HG03280 (cell line): ENCODE measurements at regions not wholly inside any gene's neighbourhood (a gene's known extent, or its start where the extent isn't known, plus 50 kb on each side); places are given as distances from the start of the nearest gene placed in this dataset.

Experiments
- ATAC-seq: cut with Tn5 transposase; IDR thresholded peaks from one replicate; pipeline ENCODE4 v1.9.1; 2021; ENCODE audit warnings: mild to moderate bottlenecking, moderate library complexity; ENCODE audit not compliant: unreplicated experiment

DNA sequence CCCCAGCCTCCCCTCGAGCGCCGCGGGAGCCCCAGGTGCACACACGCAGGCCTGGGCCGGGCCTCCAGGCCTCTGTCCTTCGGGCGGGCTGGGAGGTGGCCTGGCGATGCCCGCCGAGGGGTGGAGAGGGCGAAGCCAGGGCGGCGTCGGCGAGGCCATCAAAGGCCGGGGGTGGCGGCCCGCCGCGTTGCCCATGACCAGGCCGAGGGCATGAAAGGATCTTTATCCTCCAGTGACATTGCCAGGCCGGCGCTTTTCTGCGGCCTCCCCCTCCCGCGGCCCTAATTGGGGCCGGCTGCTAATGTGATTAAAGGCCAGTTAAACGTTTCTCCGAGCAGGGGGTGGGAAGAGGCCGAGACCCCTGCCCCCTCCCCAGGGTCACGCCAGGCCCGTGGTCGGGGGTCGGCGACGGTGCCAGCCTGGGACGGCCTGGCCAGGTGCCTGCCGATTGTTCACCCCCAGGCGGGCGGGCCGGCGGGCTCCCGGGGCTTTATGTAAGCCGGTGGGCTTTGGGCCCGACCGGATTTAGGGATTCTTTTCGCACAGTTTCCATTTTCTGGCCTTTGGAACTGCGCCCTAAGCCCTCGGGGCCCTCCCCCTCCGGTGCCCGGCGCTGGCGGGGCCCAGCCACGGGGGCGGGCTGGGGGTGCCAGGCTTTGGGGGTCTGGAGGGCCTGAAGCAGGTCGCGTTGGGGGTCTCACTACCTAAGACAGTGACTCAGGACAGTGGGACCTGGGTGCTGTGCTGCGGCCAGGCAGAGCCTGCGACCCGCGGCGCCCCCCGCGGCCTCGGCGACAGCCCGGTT lies 103.2 kb upstream of the DIO3 start:
- ATAC-seq, result no peak

GRCh38 chr14:101458741-101459550 lies 102.3 kb upstream of the DIO3 start:
- no peak for ATAC-seq

DNA sequence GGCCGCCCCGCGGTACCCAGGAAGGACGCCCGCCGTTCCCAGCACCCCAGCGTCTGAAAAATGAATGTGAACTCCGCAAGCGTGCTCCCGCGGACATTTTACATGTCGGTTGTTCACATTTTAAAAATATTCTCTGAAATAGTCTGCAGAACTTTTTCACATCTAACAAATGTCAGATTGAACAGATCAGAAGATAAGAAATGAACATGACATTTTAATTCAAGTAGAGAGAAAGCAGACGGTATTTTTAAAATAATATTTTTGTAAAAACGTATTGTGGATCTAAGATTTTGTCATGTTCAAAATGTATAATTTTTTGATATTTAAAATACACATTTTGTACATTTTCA lies 101.8 kb upstream of the DIO3 start:
- no peak for ATAC-seq

DNA sequence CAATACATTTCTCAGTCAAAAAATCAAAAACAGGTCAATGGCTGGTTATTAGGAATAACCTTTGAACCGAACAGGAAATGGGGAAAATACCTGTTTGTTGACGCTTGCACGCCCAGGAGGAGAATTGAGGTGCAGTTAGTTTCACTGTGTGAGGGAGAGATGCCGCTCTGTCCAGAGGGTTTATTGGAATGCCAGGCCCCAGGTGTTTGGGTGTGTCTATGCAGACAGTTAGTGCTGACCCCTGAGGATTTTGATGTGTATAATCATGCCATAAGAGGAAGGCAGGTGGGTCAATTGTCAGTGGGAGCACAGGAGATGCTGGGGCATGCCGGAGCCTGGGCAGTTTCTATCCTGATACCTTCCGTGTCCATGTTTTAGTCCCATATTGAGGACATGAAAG lies 100.8 kb upstream of the DIO3 start:
- no peak for ATAC-seq

- ATAC-seq, result no peak
These were observed 100.1 kb upstream of the DIO3 start for GRCh38 chr14:101460986-101461750.

- ATAC-seq, result no peak
These were observed 99.4 kb upstream of the DIO3 start for GRCh38 chr14:101461891-101462290.

GRCh38 chr14:101462726-101463565 lies 98.3 kb upstream of the DIO3 start:
- no peak for ATAC-seq

DNA sequence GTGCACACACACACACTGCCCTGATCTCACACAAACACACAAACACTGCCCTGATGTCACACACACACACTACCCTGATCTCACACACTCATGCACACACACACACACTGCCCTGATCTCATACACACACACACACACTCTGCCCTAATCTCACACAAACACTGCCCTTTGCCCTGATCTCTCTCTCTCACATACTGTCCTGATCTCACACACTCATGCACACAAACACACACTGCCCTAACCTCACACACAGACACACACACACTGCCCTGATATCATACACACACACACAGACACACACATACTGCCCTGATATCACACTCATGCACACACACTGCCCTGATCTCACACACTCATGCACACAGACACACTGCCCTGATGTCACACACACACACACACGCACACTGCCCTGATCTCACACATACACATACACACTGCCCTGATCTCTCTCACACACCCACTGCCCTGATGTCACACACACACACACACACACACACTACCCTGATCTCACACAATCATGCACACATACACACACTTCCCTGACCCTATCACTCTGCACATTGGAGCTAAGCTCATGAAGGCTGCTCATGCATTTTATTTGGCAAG lies 97.6 kb upstream of the DIO3 start:
- ATAC-seq, result no peak

GRCh38 chr14:101464310-101464983 lies 96.8 kb upstream of the DIO3 start:
- no peak for ATAC-seq

DNA sequence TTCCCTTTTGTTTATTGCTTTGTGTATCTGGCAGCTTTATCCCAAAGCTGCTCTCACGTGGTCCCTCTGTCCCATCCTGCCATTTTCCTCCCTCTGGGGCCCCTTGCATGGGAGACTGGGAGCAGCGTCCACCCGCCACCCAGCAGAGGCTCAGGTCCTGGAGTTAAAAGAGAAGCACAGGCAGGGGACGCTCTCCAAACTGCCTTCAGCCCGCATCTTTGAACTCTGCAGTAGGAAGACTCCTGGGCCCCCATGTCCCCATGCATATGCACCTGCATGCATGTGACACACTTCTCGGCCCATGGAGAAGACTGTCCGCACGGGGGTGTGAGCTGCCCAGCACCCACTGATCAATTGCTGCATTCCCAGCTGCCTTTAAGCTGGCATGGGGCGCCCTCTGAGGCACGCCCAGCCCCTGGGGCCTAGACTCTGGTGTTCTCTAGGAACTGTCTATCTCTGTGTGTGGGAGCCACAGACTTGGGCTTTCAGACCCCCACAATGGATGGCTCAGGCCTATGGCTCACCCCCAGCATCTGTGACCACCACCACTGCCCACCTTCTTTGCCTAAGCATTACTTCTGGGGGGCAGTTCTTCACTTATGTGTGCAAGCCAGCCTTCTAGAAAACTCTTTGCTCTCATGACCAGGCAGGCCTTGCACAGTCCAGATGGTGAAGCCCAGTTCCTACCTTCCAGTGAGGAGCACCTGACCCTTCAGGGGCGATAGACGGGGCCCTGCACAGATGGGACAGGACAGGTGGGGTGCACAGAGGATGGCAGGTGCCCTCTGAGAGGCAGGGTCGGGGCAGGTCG lies 96.1 kb upstream of the DIO3 start:
- ATAC-seq, result no peak

DNA sequence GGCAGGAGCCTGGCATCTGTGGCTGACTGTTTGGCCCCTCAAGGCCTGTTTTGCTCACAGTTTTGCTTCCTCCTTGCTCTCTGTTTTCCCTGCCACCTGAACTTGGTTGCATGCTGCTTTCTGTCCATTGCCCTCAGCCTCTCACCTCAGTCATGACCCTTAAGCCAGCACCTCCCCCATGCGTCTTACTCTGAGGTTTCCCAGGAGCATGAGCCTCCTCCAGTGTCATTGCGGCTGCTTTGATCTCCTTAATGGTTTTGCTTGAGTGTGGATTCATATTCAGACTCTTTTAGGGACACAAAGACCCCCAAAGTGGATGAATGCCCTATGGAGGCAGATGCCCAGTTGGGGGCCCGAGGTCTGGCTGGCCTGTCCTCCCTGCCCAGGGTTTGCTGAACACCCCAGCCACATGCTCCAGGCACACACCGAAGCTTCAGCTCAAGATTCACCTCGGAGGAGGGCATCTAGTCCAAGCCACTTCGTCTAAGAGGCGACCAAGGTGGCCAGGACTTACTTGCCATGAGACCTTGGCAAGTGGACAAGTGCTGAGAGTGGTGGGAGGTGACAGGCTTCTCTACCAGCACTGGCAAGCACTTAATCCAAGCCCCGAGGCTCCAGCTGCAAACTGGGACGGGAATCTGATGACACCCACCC lies 95.4 kb upstream of the DIO3 start:
- ATAC-seq, result no peak

GRCh38 chr14:101466456-101467180 lies 94.7 kb upstream of the DIO3 start:
- no peak for ATAC-seq

DNA sequence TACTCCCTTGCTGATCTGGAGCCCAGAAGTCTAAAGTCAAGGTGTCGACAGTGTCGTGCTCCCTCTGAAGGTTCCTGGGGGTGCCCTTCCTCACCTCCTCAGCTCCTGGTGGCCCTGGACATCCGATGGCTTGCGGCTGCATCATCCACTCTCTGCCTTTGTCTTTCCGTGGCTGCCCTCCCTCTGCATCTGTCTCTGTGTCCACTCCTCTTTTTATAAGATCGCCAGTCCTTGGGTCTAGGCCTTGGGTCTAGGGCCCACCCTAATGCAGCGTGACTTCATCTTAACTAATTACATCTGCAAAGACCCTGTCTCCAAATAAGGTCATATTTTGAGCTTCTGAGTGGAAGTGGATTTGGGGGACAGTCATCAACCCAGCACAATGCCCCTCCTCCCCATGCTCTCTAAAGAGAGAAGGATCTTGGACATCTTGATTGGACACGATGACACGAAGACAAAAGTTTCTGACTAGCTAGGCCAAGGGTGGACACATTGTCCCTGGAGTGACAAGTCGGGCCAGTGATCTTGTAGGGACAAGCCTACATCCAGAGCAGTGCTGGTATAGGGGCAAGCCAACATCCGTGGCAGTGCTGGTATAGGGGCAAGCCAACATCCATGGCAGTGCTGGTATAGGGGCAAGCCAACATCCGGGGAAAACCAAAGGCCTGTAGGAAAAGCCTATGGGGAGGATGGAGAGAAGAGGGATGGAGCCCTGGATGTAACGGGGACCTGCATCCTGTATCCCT lies 93.9 kb upstream of the DIO3 start:
- no peak for ATAC-seq

GRCh38 chr14:101469382-101470247 lies 91.7 kb upstream of the DIO3 start:
- ATAC-seq, result no peak

DNA sequence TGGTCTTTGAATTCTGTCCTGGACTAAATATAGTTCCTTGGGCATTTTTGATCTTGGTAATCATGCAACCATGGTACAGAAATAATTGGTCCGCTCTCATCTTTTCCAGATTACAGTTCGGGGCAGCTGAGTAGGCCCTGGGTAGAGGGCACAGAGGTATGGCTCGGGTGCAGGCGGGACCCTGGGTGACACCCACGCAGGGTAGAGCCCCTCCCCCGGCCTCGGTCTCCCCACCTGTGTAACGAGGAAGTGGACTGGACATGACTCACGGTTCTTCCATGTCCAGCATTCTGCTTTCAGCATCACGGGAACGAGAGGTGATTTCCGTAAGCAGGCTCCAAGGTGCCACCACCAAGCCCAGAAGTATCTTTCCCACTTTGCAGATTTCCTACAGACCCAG lies 91.0 kb upstream of the DIO3 start:
- ATAC-seq, result no peak
